HG02852 (cell line): ENCODE measurements at regions not wholly inside any gene's neighbourhood (a gene's known extent, or its start where the extent isn't known, plus 50 kb on each side); places are given as distances from the start of the nearest gene placed in this dataset.

Experiments
- ATAC-seq: cut with Tn5 transposase; IDR thresholded peaks from one replicate; pipeline ENCODE4 v1.9.1; 2021; ENCODE audit warnings: mild to moderate bottlenecking, moderate library complexity; ENCODE audit not compliant: unreplicated experiment

- no peak for ATAC-seq
Measured at GRCh38 chr13:71090990-71091389, 776.0 kb downstream of the DACH1 start.

DNA sequence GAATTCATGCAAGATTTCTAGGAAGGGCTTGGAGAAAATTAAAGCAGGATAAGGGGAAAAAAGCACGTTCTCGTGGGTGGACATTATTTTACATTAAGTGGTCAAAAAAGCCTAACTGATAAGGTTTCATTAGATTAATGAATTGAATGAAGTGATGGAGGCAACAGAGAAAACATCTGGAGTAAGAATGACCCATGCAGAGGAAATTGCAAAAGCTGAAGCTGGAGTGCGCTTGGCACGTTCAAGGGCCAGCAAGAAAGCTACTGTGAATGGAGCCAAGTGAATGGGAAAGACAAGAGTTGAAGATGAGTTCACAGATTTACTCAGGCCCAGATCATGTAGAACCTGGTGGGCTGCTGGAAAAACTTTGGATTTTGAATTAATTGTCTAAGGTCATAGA lies 777.9 kb downstream of the DACH1 start:
- ATAC-seq, result no peak

- ATAC-seq, result no peak
Measured at GRCh38 chr13:71087432-71087831, 779.6 kb downstream of the DACH1 start.

DNA sequence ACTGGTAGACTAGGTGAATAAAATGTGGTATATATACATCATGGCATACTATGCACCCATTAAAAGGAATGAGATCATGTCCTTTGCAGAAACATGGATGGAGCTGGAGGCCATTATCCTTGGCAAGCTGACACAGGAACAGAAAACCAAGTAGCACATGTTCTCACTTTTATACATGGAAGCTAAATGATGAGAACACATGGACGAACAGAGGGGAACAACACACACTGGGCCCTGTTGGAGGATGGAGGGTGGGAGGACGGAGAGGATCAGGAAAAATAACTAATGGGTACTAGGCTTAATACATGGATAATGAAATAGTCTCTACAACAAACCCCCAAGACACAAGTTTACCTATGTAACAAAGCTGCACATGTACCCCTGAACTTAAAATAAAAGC lies 780.0 kb downstream of the DACH1 start:
- ATAC-seq, result no peak

DNA sequence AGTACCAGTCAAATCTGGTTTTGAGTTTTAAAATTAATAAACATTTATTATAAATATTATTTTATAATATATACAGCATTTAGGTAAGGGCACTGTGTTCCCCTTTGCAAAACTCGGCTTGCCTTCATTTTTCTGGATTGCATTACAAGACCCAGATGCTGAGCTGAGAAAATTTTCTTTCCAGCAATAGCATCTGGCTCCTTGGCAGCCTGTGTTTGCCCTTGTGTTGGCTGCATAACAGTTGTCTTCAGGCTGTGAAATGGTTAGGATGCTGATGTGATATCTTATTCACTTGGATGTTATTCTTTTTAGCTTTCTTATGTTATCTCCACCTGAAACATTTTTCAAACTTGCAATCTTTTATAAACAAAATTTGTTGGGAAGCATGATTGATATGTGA lies 784.4 kb downstream of the DACH1 start:
- no peak for ATAC-seq

- no peak for ATAC-seq
Measured at GRCh38 chr13:71079638-71080037, 787.4 kb downstream of the DACH1 start.

GRCh38 chr13:71068041-71068440 lies 799.0 kb downstream of the DACH1 start:
- no peak for ATAC-seq

DNA sequence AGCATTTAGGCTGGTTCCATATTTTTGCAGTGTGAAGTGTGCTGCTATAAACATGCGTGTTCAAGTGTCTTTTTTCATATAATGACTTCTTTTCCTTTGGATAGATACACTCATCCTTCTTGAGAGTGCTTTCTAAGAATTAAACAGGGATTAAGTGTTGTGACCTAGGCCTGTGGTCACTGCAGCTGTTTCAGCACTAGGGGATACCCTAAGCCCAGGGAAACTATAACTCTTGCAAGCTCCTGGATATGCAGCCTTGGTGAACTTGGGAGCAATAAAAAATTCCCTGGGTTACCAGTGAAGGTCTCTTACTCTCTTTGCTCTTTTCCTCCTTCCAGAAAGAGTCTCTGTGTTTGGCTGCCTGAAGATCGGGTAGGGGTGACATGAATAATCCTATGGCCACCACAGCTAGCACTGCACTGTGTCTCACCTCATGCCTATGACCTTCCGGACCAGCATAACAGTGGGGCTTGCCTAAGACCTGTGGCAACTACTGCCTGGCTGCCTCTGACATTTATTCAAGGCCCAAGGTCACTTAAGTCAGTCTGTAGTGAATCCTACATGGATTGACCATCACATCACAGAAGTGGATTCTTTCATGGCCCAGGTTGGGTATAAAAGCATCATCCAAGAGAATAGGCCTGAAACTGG lies 799.7 kb downstream of the DACH1 start:
- ATAC-seq, result no peak

- ATAC-seq, result peak; percentile 41
Measured at GRCh38 chr13:71056581-71056980, 810.4 kb downstream of the DACH1 start.

GRCh38 chr13:71055644-71056043 lies 811.4 kb downstream of the DACH1 start:
- no peak for ATAC-seq

GRCh38 chr13:71055047-71055446 lies 812.0 kb downstream of the DACH1 start:
- no peak for ATAC-seq

GRCh38 chr13:71054358-71054757 lies 812.6 kb downstream of the DACH1 start:
- ATAC-seq, result peak; percentile 87

DNA sequence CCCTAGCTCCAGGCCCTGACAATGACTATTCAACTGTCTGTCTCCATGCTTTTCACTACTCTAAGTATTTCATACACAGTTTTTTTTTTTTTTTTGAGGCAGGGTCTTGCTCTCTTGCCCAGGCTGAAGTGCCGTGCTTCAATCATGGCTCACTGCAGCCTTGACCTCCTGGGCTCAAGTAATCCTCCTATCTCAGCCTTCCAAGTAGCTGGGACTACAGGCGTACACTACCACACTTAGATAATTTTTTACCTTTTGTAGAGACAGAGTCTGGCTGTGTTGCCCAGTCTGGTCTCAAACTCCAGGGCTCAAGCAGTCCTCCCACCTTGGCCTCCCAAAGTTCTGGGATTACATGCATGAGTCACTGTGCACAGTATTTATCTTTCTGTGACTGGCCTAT lies 815.4 kb downstream of the DACH1 start:
- no peak for ATAC-seq

- no peak for ATAC-seq
Measured at GRCh38 chr13:71046360-71047079, 820.5 kb downstream of the DACH1 start.

DNA sequence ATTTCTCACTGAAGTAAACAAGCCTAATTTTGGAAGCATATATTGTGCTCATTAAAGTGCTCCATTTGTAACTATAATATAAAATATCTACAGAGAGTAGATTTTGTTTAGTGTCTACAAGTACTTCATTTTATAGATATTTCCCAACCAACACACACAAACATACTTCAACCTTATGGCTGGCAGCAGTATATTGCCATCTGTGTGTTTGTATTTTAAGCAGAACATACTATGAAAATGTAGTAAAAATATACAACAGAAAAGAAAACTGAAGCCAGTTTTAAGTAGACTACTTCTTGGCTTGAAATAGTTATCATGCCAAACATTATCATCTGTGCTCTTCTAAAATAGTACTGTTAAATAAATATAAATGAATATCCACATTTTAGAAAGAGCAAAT lies 821.9 kb downstream of the DACH1 start:
- ATAC-seq, result no peak

GRCh38 chr13:71039440-71039839 lies 827.6 kb downstream of the DACH1 start:
- ATAC-seq, result no peak

DNA sequence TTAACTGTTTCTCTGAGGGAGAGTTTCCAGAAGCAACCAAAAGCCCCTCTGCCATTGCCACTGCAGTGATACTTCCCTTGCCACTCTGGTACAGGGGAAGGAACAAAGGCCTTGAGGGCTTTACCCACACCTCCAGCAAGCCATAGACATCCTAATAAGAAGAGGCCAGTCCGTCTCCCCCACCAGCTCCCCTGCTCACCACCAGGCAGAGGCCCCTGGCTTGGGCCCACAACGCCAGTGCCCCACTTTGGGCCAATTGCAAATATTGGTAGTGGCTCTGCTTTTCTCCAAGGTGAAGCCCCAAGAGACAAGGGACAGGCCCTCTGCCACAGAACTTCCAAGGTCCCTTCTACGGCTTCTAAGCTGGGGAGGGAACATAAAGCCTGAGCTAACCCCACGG lies 833.0 kb downstream of the DACH1 start:
- ATAC-seq, result no peak

DNA sequence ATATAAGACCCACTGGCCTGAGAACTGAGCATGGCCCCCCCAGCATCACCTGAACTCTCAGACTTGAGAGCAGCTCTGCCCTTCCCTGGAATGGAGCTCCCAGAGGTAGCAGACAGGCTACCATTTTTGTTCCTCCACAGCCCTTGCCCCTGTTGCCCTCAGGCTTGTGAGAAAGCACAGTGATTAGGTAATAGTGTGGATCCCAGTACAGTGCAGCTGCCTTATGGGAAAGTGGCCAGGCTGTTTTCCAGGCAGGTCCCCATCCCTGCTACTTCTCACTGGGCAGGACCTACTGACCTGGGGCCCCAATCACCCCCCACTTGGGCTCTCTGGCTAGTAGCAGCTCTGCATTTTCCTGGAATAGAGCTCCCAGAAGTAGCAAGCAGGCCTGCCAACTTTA lies 834.0 kb downstream of the DACH1 start:
- no peak for ATAC-seq

- no peak for ATAC-seq
Measured at GRCh38 chr13:71030784-71031183, 836.2 kb downstream of the DACH1 start.

DNA sequence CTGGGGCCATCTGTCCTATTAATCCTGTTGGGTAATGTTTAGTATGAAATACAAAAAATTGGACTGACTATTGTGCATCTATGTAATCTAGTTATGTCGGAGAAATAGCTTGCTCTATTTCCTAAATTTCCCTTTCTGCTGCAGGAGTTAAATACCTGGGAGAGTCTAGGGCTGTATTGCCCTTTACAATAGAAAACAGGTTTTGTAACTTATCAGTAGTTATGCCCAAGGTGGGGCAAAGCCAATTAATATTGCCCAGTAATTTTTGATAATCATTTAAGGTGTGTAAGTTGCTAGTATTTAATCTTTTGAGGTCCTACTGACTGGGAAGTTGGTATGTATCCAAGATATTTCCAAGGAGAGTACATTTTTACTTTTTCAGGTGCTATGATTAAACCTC lies 838.1 kb downstream of the DACH1 start:
- no peak for ATAC-seq

- peak; percentile 60 for ATAC-seq
Measured at GRCh38 chr13:71021825-71022422, 845.1 kb downstream of the DACH1 start.

GRCh38 chr13:71018995-71019394 lies 848.0 kb downstream of the DACH1 start:
- ATAC-seq, result no peak
